ENCODE measurements at regions not wholly inside any gene's neighbourhood (a gene's known extent, or its start where the extent isn't known, plus 50 kb on each side); places are given as distances from the start of the nearest gene placed in this dataset.

- TF ChIP-seq CTCF (conservative IDR thresholded peaks at IDR 0.05 in 1 of 2, IDR thresholded peaks at IDR 0.05 in 1 of 2; ENCODE audit: low read depth in 1 of 2, low read length in 2 of 2) = no peak
- no peak for TF ChIP-seq EZH2 (IDR thresholded peaks at IDR 0.05; ENCODE audit: low read length, missing control alignments)
Observed at GRCh38 chr10:21317902-21318301, 207.6 kb downstream of the SKIDA1 start.
